Activated naive CD8-positive, alpha-beta T cell (primary cell): ENCODE measurements at regions not wholly inside any gene's neighbourhood (a gene's known extent, or its start where the extent isn't known, plus 50 kb on each side); places are given as distances from the start of the nearest gene placed in this dataset.
"Not testable (repeated sequence)": the region's sequence is repeated elsewhere in the genome, so short reads cannot be mapped to it uniquely, and the experiment has no call there.

ENCODE experiments used
- H3K27ac Mint-ChIP-seq: one replicate; pipeline ENCODE4 v1.8.0; 2021; ENCODE audit warnings: mixed read lengths
- H3K27me3 Mint-ChIP-seq: one replicate; pipeline ENCODE4 v1.8.0; 2021; ENCODE audit warnings: mixed read lengths
- H3K36me3 Mint-ChIP-seq: one replicate; pipeline ENCODE4 v1.8.0; 2021; ENCODE audit warnings: mixed read lengths
- H3K4me1 Mint-ChIP-seq: one replicate; pipeline ENCODE4 v1.8.0; 2021; ENCODE audit warnings: low read depth, mixed read lengths
- H3K4me3 Mint-ChIP-seq: one replicate; pipeline ENCODE4 v1.8.0; 2021; ENCODE audit warnings: mild to moderate bottlenecking, mixed read lengths
- H3K9me3 Mint-ChIP-seq: one replicate; pipeline ENCODE4 v1.8.0; 2021; ENCODE audit warnings: low read depth, mixed read lengths

DNA sequence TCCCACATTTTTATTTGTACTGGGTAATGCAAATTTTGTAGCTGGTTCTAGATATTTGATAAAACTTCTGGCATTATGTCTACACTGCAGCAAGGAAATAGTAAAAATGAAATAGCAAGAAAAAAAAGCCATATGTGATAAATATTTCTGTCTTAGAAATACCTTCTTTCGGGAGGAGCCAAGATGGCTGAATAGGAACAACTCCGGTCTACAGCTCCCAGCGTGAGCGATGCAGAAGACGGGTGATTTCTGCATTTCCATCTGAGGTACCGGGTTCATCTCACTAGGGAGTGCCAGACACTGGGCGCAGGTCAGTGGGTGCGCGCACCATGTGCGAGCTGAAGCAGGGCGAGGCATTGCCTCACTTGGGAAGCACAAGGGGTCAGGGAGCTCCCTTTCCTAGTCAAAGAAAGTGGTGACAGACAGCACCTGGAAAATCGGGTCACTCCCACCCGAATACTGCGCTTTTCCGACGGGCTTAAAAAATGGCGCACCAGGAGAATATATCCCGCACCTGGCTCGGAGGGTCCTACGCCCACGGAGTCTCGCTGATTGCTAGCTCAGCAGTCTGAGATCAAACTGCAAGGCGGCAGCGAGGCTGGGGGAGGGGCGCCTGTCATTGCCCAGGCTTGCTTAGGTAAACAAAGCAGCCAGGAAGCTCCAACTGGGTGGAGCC lies 461.4 kb downstream of the ZWINT start:
- H3K4me3 Mint-ChIP-seq, H3K4me1 Mint-ChIP-seq: not testable (repeated sequence)

DNA sequence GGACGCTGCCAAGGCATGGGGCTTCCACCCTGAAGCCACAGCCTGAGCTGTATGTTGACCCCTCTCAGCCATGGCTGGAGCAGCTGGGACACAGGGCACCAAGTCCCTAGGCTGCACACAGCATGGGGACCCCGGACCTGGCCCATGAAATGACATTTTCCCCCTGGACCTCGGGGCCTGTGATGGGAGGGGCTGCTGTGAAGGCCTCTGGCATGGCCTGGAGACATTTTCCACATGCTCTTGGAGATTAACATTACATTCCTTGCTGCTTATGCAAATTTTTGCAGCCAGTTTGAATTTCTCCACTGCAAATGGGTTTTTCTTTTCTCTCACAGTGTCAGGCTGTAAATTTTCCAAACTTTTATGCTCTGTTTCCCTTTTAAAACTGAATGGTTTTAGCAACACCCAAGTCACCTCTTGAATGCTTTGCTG lies 463.6 kb downstream of the ZWINT start:
- no peak overlapping the region for H3K27ac Mint-ChIP-seq
- peaks cover 8% of the 10 kb centered on the region for H3K9me3 Mint-ChIP-seq
- no peaks in the 10 kb centered on the region for H3K4me1 Mint-ChIP-seq
- no peak overlapping the region for H3K4me3 Mint-ChIP-seq
- H3K36me3 Mint-ChIP-seq: no peaks in the 10 kb centered on the region
- no peaks in the 10 kb centered on the region for H3K27me3 Mint-ChIP-seq

More for the DNA sequence above, 461.4 kb downstream of the ZWINT start:
- H3K27me3 Mint-ChIP-seq, H3K9me3 Mint-ChIP-seq, H3K36me3 Mint-ChIP-seq, H3K27ac Mint-ChIP-seq: not testable (repeated sequence)

DNA sequence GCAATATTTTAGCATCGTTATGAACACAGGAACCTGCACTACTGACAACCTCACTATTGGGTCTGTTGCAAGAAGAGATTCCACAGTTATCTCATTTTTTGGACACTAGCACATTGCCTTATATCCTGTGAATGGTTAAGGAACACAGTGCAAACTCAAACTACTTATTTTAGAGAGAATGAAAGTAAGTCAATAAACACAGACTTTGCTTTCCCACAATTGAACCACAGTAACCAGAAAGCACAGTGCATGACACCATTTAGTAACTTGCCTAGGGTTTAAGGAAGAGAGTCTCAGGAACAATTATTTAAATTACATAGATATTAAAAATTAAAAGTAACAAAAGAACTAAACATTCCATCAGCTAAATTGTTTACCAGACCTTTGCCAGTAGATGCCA lies 468.8 kb downstream of the ZWINT start:
- Mint-ChIP-seq H3K4me1 (no peaks in the 10 kb centered on the region), H3K27ac (no peak overlapping the region), H3K36me3 (no peaks in the 10 kb centered on the region), H3K9me3 (peaks cover 11% of the 10 kb centered on the region), H3K4me3 (no peak overlapping the region), H3K27me3 (no peaks in the 10 kb centered on the region)

DNA sequence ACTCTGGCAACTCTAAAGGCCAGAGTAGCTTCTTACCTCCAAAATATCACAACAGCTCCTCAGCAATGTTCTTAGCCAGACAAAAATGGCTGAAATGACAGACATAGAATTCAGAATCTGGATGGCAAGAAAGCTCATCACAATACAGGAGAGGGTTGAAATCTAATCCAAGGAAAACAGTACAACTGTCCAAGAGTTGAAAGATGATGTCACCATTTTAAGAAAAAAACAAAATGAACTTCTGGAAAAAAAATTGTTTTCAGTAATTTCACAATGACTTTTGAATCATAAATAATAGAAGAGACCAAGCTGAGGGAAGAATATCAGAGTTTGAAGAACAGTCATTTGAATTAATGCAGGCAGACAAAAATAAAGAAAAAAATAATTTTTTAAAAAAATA lies 479.5 kb downstream of the ZWINT start:
- no peak overlapping the region for H3K4me3 Mint-ChIP-seq

DNA sequence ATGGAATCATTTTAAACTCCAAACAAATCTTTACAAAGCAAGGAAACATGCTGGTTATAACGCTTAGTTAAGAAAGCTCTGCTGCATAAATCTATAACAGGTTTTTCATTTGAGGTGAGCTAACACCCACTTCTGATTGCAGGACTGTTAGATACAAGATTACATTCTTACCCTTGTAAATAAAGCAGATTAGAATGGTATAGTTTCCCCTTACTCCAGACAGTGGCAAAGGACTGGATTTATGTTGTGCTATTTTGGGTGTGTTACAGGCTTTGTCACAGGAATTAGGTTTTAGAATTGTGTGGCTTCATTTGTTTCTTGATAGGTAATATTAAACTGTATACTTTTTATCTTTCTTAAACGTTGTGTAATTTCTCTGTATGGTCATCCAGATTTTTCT lies 487.6 kb downstream of the ZWINT start:
- H3K36me3 Mint-ChIP-seq: no peaks in the 10 kb centered on the region
- H3K4me3 Mint-ChIP-seq: no peak overlapping the region
- no peaks in the 10 kb centered on the region for H3K27me3 Mint-ChIP-seq
- peaks cover 4% of the 10 kb centered on the region for H3K9me3 Mint-ChIP-seq
- H3K27ac Mint-ChIP-seq: no peak overlapping the region
- no peaks in the 10 kb centered on the region for H3K4me1 Mint-ChIP-seq

More for the DNA sequence above, 479.5 kb downstream of the ZWINT start:
- no peaks in the 10 kb centered on the region for H3K27me3 Mint-ChIP-seq
- no peaks in the 10 kb centered on the region for H3K36me3 Mint-ChIP-seq
- H3K27ac Mint-ChIP-seq: no peak overlapping the region
- H3K9me3 Mint-ChIP-seq: peaks cover 30% of the 10 kb centered on the region
- no peaks in the 10 kb centered on the region for H3K4me1 Mint-ChIP-seq

DNA sequence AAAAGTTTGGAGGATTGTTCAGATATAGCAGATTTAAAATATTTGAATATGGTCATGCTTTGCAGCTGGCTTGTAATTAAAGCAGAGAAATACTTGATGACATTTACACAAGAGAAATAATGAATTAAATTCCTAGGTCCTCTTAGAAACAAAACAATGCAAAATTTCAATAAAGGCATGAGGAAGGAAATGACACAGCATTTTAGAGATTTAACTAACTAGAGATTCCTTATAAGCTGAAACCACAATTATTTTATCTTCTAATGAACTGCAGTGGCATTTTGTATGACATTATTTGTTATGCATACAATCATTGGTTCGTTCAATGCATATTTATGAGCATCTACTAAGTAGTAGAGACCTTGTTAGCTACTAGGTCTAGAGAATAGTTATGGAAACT lies 490.9 kb downstream of the ZWINT start:
- Mint-ChIP-seq H3K36me3 (no peaks in the 10 kb centered on the region), H3K9me3 (peaks cover 4% of the 10 kb centered on the region), H3K27ac (no peak overlapping the region), H3K27me3 (no peaks in the 10 kb centered on the region), H3K4me3 (no peak overlapping the region), H3K4me1 (no peaks in the 10 kb centered on the region)

DNA sequence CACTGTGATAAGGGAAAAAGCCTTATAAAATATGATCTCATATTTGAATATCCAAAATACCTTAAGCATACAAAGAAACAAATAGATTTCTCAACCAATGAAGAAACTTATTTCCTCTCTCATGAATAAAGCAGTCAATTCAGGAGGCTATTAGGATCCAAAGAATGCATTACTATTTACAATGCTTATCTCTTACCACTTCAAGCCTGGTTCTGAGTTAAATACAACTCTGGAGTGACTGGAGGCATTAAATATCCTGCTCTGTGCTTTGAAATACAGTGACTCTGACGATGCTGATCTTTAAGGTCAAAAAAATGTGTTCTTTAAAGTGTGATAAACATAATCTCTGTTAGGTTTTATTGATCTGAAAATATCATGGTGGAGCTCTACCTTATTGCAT lies 493.2 kb downstream of the ZWINT start:
- H3K9me3 Mint-ChIP-seq: peaks cover 4% of the 10 kb centered on the region
- H3K27me3 Mint-ChIP-seq: no peaks in the 10 kb centered on the region
- no peak overlapping the region for H3K4me3 Mint-ChIP-seq
- H3K36me3 Mint-ChIP-seq: no peaks in the 10 kb centered on the region
- H3K27ac Mint-ChIP-seq: no peak overlapping the region
- H3K4me1 Mint-ChIP-seq: no peaks in the 10 kb centered on the region

DNA sequence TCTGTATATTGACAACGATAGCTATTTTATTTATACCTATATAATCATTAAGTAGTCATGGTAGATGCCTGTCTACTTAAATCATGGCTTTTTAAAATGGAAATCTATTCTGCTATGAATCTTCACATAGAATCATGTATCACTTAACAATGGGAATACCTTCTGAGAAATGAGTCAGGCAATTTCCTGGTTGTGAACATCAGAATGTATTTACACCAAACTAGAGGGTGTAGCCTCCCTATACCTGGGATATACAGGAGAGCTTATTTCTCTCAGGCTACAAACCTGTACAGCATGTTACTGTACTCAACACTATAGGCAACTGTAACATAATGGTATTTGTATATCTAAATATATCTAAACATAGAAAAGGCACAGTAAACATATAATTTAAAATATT lies 502.3 kb downstream of the ZWINT start:
- Mint-ChIP-seq H3K36me3 (no peaks in the 10 kb centered on the region), H3K27me3 (no peaks in the 10 kb centered on the region), H3K9me3 (no peaks in the 10 kb centered on the region), H3K4me1 (no peaks in the 10 kb centered on the region), H3K27ac (no peak overlapping the region), H3K4me3 (no peak overlapping the region)

DNA sequence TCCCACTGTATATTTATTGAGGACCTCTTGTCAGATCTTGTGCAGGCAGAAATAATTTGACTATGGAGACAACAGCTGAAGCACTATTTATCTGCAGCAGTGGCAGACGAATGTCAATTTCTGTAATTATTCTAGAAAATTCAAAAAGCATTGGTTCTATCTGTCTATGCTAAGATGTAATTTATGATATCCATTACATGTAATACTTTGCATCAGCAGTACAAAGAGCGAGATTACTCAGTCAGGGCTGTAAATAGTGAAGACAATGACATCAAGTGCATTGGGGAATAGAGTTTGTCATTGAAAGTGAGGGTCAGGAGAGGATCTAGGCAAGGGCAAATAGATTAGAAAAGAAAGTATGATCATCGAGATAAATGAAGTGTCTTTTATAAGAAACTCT lies 508.2 kb downstream of the ZWINT start:
- Mint-ChIP-seq H3K27ac (no peak overlapping the region), H3K4me1 (no peaks in the 10 kb centered on the region), H3K27me3 (no peaks in the 10 kb centered on the region), H3K36me3 (no peaks in the 10 kb centered on the region), H3K9me3 (peaks cover 8% of the 10 kb centered on the region), H3K4me3 (no peak overlapping the region)

DNA sequence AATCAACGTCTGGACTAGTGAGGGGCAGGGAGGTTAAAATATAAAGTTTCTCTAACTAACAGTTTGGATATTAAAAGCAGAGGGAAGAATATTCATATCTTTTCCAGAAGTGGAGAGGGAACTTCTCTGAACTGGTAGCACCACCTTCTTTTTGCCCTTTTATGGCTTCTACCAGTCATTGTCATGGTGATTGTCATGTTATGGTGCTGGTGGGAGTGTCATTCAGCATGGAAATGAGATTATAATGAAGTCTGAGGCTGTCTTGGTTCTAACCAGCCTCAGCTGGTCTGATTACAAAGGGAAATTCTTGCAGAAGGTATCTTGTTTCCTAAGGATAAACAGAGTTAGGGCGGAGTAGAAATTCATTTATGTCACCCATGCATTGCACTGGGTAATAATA lies 523.8 kb downstream of the ZWINT start:
- no peaks in the 10 kb centered on the region for H3K27me3 Mint-ChIP-seq
- no peaks in the 10 kb centered on the region for H3K36me3 Mint-ChIP-seq
- H3K4me3 Mint-ChIP-seq: no peak overlapping the region
- H3K9me3 Mint-ChIP-seq: peaks cover 12% of the 10 kb centered on the region
- no peak overlapping the region for H3K27ac Mint-ChIP-seq
- no peaks in the 10 kb centered on the region for H3K4me1 Mint-ChIP-seq

DNA sequence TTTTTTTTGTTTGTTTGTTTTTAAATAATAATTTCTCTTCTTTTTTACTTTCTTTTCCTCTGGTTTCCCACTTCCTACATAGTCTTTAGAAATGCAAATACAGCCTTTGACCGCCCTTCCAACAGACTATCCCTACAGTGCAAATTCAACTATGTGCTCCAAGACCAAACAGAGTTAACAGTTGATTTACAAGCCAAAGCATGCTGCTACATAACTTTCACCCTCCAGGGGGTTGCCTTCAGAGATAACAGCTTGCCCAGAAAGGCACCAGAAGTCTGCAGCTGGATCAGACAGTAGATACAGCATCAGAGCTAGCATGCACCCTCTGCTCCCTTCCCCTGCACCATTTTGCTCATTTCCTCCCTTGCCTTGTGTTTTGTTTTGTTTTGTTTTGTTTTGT lies 539.0 kb downstream of the ZWINT start:
- H3K36me3 Mint-ChIP-seq: no peaks in the 10 kb centered on the region
- H3K27ac Mint-ChIP-seq: no peak overlapping the region
- no peaks in the 10 kb centered on the region for H3K27me3 Mint-ChIP-seq
- H3K4me3 Mint-ChIP-seq: no peak overlapping the region
- no peaks in the 10 kb centered on the region for H3K4me1 Mint-ChIP-seq
- H3K9me3 Mint-ChIP-seq: peaks cover 9% of the 10 kb centered on the region

DNA sequence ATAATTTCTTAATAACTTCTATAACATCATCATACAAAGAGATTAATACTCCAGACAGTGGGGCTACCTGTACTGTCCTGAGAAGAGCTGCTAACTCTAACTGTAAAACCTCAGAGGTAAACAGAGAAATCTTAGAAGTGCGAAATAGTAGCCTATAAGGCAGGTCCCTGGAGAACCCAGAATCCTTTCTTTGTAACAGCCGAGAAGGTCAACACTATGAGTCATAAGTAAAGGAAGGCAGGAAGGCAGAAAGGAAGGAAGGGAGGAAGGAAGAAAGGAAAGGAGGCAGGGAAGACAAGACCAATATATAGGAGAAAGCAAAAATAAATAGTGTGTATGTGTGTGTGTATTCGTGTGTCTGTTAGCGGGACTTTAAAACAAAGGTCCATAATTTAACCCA lies 540.6 kb downstream of the ZWINT start:
- peaks cover 9% of the 10 kb centered on the region for H3K9me3 Mint-ChIP-seq
- H3K4me1 Mint-ChIP-seq: no peaks in the 10 kb centered on the region
- H3K36me3 Mint-ChIP-seq: no peaks in the 10 kb centered on the region

DNA sequence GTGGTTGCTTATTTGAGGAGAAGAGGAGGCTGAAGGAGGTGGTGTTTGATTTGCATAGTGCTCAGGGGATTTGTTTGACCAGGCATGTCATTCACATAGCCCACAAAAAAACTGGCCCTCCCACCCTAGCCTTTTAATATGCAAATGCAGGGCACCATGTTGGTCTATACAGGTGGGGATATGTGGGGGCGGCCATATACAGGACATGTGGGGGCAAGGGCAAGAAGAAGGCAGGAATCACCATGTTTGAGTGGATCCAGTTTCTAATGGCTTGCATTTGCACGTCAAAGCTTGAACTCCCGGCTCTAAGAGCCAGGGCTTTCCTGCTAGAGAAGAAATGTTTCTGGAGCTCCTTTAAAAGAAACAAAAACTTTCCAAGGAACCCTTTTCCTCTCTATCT lies 541.0 kb downstream of the ZWINT start:
- no peak overlapping the region for H3K27ac Mint-ChIP-seq
- H3K9me3 Mint-ChIP-seq: peaks cover 9% of the 10 kb centered on the region
- no peak overlapping the region for H3K4me3 Mint-ChIP-seq
- H3K27me3 Mint-ChIP-seq: no peaks in the 10 kb centered on the region
- no peaks in the 10 kb centered on the region for H3K36me3 Mint-ChIP-seq
- H3K4me1 Mint-ChIP-seq: no peaks in the 10 kb centered on the region

More for the DNA sequence above, 540.6 kb downstream of the ZWINT start:
- Mint-ChIP-seq H3K4me3 (no peak overlapping the region), H3K27ac (no peak overlapping the region), H3K27me3 (no peaks in the 10 kb centered on the region)

DNA sequence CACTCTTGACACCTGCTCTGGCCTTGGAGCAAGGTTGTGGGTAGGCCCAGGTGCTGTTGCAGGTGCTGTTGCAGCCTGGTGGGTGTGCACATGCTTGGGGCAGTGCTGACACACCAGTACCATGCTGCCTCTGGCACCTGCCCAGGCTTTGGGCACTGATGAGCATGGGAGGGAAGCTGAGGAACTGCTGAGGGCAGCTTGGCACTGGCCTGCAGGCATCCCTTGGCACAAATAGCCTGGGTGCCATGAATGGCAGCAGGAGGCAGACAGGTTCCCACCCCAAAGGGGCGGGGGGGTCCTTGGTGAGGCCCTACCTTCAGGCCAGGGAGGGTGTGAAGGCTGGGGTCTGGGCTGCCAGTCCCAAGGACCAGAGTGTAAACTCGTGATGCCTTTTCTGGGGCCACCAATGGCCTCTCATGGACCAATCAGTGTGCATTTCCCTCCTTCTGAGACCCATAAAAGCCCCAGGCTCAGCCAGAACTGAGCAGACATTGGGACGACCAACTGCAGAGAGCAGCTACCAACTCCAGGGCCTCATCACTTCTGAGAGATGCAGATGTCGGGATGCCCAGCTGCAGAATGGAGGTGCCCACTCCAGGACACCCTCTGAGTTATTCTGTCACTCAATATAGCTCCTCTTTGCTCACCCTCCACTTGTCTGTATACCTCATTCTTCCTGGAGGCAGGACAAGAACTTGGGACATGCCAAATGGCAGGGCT lies 547.4 kb downstream of the ZWINT start:
- no peak overlapping the region for H3K4me3 Mint-ChIP-seq
- H3K36me3 Mint-ChIP-seq: no peaks in the 10 kb centered on the region
- H3K4me1 Mint-ChIP-seq: no peaks in the 10 kb centered on the region
- H3K27me3 Mint-ChIP-seq: no peaks in the 10 kb centered on the region
- peaks cover 3% of the 10 kb centered on the region for H3K9me3 Mint-ChIP-seq
- H3K27ac Mint-ChIP-seq: no peak overlapping the region

DNA sequence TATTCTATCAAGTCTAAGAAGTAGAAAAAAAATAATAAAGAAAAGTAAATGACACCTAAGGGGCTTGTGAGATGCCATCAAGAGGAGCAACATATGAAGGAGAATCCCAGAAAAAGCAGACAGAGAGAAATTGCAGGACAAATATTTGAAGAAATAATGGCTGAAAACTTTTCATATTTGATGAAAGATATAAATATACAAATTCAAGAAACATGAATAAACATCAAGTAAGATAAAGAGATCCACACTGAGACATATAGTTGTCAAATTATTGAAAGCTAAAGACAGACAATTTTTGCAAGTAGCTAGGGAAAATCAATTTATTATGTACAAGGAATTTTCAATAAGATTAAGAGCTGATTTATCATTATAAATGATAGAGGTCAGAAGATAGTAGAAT lies 558.0 kb downstream of the ZWINT start:
- Mint-ChIP-seq H3K27ac (no peak overlapping the region), H3K36me3 (no peaks in the 10 kb centered on the region), H3K27me3 (no peaks in the 10 kb centered on the region), H3K4me3 (no peak overlapping the region), H3K9me3 (peaks cover 15% of the 10 kb centered on the region), H3K4me1 (no peaks in the 10 kb centered on the region)

DNA sequence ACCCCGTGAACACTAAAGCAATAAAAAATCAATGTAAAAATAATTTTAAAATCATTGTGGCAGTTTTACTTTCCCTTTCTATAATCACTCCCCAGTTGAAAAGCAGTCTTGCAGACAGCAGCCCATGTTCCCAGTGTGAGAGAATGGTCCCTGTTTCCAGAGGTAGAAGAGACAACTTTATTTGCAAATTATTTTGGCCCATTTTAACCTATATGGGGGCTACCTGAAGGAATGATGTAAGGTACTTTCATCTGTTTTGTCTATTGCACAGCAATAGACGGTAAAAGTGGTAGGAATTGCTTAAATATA lies 559.8 kb downstream of the ZWINT start:
- Mint-ChIP-seq H3K4me3 (no peak overlapping the region), H3K9me3 (peaks cover 23% of the 10 kb centered on the region), H3K27me3 (no peaks in the 10 kb centered on the region), H3K27ac (no peak overlapping the region), H3K4me1 (no peaks in the 10 kb centered on the region), H3K36me3 (no peaks in the 10 kb centered on the region)
